ENCODE measurements at regions not wholly inside any gene's neighbourhood (a gene's known extent, or its start where the extent isn't known, plus 50 kb on each side); places are given as distances from the start of the nearest gene placed in this dataset.

- WGBS (ENCODE audit: insufficient coverage): no CpG with 5 or more reads among the region's 2 CpGs
- no peaks in the 10 kb centered on the region for H3K4me1 Mint-ChIP-seq
- no peak for TF ChIP-seq CTCF (IDR thresholded peaks at IDR 0.05)
- Histone ChIP-seq H3K9me3 (replicated peaks in 1 of 2; ENCODE audit: control insufficient read depth in 1 of 2, insufficient read depth in 1 of 2, low read length in 2 of 2) (no peaks in the 10 kb centered on the region), H3K9ac (ENCODE audit: insufficient read depth, low read length, poor library complexity, severe bottlenecking) (no peak overlapping the region), H3K27me3 (ENCODE audit: control insufficient read depth in 2 of 2, insufficient read depth in 2 of 2, low read length in 2 of 2) (no peaks in the 10 kb centered on the region), H3K27ac (ENCODE audit: low read depth in 1 of 2, low read length in 2 of 2) (no peak overlapping the region), H4K20me1 (ENCODE audit: insufficient read depth, low read length) (no peaks in the 10 kb centered on the region), H3K36me3 (replicated peaks in 1 of 2; ENCODE audit: control insufficient read depth in 1 of 2, insufficient read depth in 2 of 2, low read length in 2 of 2) (no peaks in the 10 kb centered on the region), H3K4me3 (replicated peaks in 1 of 3; ENCODE audit: low read depth in 2 of 3, low read length in 3 of 3) (no peak overlapping the region), H3K4me2 (replicated peaks; ENCODE audit: extremely low read depth, low read length, poor library complexity, severe bottlenecking) (no peak overlapping the region), H3K79me2 (ENCODE audit: insufficient read depth, low read length) (no peaks in the 10 kb centered on the region), H3K4me1 (ENCODE audit: control insufficient read depth in 1 of 2, insufficient read depth in 2 of 2, low read length in 2 of 2) (no peaks in the 10 kb centered on the region), H2AFZ (ENCODE audit: insufficient read depth, low read depth, low read length, poor library complexity, severe bottlenecking) (no peak overlapping the region)
- no peak for DNase-seq
- intact Hi-C loops (cut with micrococcal nuclease): no loop called here
- H3K27me3 Mint-ChIP-seq (ENCODE audit: low read depth in 3 of 3): no peaks in the 10 kb centered on the region
- peaks cover 0 to 2% (median 0%) of the 10 kb centered on the region in 7 donors for H3K9me3 Mint-ChIP-seq
- H3K27ac Mint-ChIP-seq: no peak overlapping the region
- H3K36me3 Mint-ChIP-seq: no peaks in the 10 kb centered on the region
- no peak overlapping the region for H3K4me3 Mint-ChIP-seq
These were observed 653.6 kb downstream of the NSUN3 start for GRCh38 chr3:94716326-94717018.

- peaks cover 0 to 13% (median 4%) of the 10 kb centered on the region in 7 donors for H3K9me3 Mint-ChIP-seq
- no peak overlapping the region for H3K4me2 ChIP-seq (replicated peaks; ENCODE audit: extremely low read depth, low read length, poor library complexity, severe bottlenecking)
- no peaks in the 10 kb centered on the region for H3K27me3 Mint-ChIP-seq (ENCODE audit: low read depth in 3 of 3)
- H2AFZ ChIP-seq (ENCODE audit: insufficient read depth, low read depth, low read length, poor library complexity, severe bottlenecking): no peak overlapping the region
- no peaks in the 10 kb centered on the region for H4K20me1 ChIP-seq (ENCODE audit: insufficient read depth, low read length)
- no peaks in the 10 kb centered on the region for H3K36me3 ChIP-seq (replicated peaks in 1 of 2; ENCODE audit: control insufficient read depth in 1 of 2, insufficient read depth in 2 of 2, low read length in 2 of 2)
- no peaks in the 10 kb centered on the region for H3K79me2 ChIP-seq (ENCODE audit: insufficient read depth, low read length)
- no CpG with 5 or more reads among the region's 2 CpGs for WGBS (ENCODE audit: insufficient coverage)
- H3K27ac Mint-ChIP-seq: no peak overlapping the region
- H3K4me1 ChIP-seq (ENCODE audit: control insufficient read depth in 1 of 2, insufficient read depth in 2 of 2, low read length in 2 of 2): no peaks in the 10 kb centered on the region
- H3K4me3 ChIP-seq (replicated peaks in 1 of 3; ENCODE audit: low read depth in 2 of 3, low read length in 3 of 3): no peak overlapping the region
- H3K9ac ChIP-seq (ENCODE audit: insufficient read depth, low read length, poor library complexity, severe bottlenecking): no peak overlapping the region
- no peak overlapping the region for H3K27ac ChIP-seq (ENCODE audit: low read depth in 1 of 2, low read length in 2 of 2)
- H3K9me3 ChIP-seq (replicated peaks in 1 of 2; ENCODE audit: control insufficient read depth in 1 of 2, insufficient read depth in 1 of 2, low read length in 2 of 2): peaks cover 0 to under 1% of the 10 kb centered on the region in 2 donors
- no peaks in the 10 kb centered on the region for H3K27me3 ChIP-seq (ENCODE audit: control insufficient read depth in 2 of 2, insufficient read depth in 2 of 2, low read length in 2 of 2)
- H3K36me3 Mint-ChIP-seq: no peaks in the 10 kb centered on the region
- DNase-seq: no peak
- H3K4me1 Mint-ChIP-seq: no peaks in the 10 kb centered on the region
- no peak overlapping the region for H3K4me3 Mint-ChIP-seq
- no peak for TF ChIP-seq CTCF (IDR thresholded peaks at IDR 0.05)
- intact Hi-C loops (cut with micrococcal nuclease): no loop called here
These were observed 671.3 kb downstream of the NSUN3 start for GRCh38 chr3:94734206-94734605.

Measured in CD14-positive monocyte (primary cell).